Fibroblast of villous mesenchyme (primary cell): ENCODE measurements at regions not wholly inside any gene's neighbourhood (a gene's known extent, or its start where the extent isn't known, plus 50 kb on each side); places are given as distances from the start of the nearest gene placed in this dataset.
A peak's percentile ranks its signal among the peaks of the same experiment; 100 is the strongest.

Experiments used
- DNase-seq: peaks from one replicate; pipeline ENCODE4 v3.0.0-alpha.2; 2010; ENCODE audit warnings: low read depth
- H3K4me3 ChIP-seq: 2 replicates; pipeline ENCODE4 v1.5.1; 2011; ENCODE audit warnings: low read depth, mild to moderate bottlenecking, low read length
- TF ChIP-seq, protein P1 (sequence below): IDR thresholded peaks from 2 replicates; pipeline ENCODE4 v1.5.1; 2012; ENCODE audit warnings: low read depth, mild to moderate bottlenecking, low read length; ENCODE audit not compliant: insufficient read depth

DNA sequence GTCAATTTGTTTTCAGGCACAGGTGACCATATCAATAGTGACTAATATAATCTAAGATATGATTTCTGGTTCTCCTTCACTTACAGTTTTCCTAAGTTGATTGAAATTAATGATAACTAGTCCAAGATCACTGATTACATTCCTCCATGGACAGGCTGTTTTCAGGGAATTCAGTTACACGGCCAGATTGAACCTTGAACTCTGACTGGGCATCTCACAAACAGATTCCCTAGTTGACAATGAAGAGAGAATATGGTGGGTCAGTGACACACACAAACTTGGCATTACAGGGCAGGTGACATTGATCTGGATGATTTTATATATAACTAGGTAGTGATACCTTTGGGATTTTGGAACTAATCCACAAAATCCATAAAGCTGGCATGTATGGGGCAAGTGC, 110.2 kb upstream of the EGR2 start:
- TF ChIP-seq, protein P1, sequence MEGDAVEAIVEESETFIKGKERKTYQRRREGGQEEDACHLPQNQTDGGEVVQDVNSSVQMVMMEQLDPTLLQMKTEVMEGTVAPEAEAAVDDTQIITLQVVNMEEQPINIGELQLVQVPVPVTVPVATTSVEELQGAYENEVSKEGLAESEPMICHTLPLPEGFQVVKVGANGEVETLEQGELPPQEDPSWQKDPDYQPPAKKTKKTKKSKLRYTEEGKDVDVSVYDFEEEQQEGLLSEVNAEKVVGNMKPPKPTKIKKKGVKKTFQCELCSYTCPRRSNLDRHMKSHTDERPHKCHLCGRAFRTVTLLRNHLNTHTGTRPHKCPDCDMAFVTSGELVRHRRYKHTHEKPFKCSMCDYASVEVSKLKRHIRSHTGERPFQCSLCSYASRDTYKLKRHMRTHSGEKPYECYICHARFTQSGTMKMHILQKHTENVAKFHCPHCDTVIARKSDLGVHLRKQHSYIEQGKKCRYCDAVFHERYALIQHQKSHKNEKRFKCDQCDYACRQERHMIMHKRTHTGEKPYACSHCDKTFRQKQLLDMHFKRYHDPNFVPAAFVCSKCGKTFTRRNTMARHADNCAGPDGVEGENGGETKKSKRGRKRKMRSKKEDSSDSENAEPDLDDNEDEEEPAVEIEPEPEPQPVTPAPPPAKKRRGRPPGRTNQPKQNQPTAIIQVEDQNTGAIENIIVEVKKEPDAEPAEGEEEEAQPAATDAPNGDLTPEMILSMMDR: no peak
- no peak for DNase-seq
- no peak overlapping the region for H3K4me3 ChIP-seq

DNA sequence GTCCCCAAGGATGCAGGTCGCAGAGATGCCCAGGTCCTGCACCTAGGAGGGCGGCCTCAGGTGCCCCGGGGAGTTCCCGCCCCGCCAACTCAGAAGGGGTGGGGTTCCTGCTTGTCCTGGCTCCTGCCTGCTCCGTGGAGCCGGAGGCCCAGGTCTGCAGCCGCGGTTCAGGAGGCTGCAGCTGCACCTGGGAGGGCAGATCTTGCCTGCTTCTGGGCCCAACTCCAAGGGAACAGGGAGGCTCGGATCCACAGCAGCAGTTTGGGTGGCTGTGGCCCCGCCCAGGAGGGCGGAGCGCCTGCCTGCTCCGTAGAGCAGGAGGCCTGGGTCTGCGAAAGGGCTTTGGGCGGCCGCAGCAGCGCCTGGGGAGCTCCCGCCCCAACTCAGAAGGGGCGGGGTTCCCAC, 108.2 kb upstream of the EGR2 start:
- no peak for DNase-seq
- TF ChIP-seq, protein P1: no peak
- no peak overlapping the region for H3K4me3 ChIP-seq

DNA sequence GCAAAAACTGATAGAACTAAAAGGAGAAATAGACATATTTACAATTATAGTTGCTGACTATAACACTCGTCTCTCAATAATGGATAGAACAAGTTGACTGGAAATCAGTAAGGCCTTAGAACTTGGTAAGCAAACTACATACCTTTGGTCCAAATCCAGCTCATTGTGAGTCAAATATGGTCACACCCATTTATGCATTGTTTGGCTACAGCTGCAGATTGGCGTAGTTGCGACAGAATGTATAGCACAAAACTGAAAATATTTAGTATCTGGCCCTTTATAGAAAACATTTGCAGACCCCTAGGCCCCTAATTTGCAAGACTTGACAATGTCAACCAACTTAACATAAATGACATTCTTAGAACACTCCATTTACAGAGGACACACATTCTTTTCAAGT, 103.6 kb upstream of the EGR2 start:
- TF ChIP-seq, protein P1: no peak
- no peak overlapping the region for H3K4me3 ChIP-seq
- no peak for DNase-seq

DNA sequence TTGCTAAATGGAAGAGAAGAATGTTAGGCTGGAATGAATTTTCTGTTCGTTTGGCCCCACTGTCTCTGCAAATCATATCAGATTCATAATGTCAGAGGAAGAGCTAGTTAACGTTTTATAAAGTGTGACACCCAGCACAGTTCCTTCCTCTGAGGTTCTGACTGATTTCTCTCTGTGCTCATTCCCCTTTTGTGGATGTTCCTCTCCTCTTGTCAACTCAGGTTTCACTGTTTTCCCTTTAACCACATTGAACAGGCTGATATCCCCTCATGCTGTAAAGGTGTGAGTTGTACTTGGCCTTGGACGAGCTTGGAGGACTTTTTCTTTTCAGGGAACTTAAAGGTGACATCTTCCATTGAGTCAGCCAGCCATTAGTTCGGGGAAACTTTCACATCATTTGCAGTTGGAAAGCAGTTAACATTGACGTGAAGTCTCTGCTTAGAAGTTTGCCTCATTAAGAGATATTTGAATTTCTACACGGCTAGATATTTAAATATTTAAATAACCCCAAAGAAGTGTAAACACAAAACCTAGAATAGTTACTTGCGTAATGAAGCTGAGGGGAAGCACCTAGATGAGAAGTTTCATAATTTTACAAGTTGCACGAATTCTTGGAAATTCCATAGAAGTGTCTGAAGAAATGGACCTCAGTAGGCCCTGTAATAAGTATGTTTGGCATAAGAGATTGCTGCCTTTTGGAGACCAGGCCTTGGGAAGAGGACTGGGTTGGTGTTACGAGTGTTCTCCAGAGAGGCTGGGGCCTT, 101.5 kb upstream of the EGR2 start:
- TF ChIP-seq, protein P1: no peak
- no peak for DNase-seq
- H3K4me3 ChIP-seq: no peak overlapping the region

DNA sequence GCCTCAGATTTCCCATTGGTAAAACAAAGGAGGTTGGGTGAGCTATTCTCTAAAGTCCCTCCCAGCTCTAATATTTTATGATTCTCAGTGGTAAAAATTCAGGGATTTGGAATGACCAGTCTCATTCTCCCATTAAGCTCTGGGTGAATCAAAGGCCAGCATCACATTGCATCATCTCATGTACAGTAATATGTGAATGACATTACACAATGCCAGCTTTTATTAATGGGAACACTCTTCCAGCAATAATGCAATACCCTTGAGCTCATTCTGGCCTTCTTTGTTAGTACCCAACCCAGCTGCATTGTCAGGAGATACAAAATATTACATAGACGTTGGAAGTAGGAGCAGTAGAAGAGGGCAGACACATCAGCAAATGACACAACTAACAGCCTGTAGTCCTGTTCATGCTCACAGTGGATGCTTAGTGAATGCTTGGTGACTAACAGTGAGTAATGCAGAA, 100.0 kb upstream of the EGR2 start:
- TF ChIP-seq, protein P1: no peak
- peak; percentile 55 for DNase-seq
- H3K4me3 ChIP-seq: no peak overlapping the region

DNA sequence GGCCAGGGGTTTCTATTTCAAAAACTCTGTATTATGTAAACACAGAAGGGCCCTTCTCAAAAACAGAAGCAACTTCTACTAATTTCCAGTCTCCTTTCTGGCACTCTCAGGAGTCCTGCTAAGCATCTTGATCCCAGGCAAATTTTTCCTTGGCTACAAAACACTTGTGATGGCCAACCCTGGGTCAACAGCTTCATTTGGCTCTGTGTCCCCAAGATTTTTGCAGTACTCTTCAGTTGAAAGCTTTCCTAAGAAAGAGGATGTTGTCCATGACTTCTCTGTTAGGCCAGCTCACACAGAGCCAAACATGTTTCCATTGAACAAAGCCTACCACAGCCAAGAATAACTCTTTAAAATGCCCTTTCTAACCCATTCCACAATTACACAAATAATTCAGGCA, 99.0 kb upstream of the EGR2 start:
- TF ChIP-seq, protein P1: no peak
- DNase-seq: no peak

DNA sequence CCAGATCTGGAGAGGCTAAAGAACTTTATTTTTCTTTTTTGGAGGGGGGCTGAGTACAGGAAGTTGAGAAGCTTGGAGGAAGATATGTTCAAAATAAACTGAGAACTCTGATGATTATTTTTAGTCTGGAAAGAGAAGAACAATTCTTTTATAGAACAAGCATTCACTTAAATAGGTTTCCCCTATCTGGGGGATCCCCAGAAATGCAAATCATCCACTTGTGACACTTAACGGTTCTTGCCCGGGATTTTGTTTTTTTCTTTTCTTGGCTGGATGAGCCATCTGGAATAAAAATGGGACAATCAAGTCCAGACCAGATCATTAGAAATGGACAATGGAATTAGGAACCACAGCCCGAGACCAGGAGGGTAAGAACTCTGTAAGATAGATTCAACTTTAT, 95.9 kb upstream of the EGR2 start:
- DNase-seq: no peak
- no peak overlapping the region for H3K4me3 ChIP-seq
- TF ChIP-seq, protein P1: no peak

More for the DNA sequence above, 99.0 kb upstream of the EGR2 start:
- H3K4me3 ChIP-seq: no peak overlapping the region
